ENCODE measurements at regions not wholly inside any gene's neighbourhood (a gene's known extent, or its start where the extent isn't known, plus 50 kb on each side); places are given as distances from the start of the nearest gene placed in this dataset.

DNA sequence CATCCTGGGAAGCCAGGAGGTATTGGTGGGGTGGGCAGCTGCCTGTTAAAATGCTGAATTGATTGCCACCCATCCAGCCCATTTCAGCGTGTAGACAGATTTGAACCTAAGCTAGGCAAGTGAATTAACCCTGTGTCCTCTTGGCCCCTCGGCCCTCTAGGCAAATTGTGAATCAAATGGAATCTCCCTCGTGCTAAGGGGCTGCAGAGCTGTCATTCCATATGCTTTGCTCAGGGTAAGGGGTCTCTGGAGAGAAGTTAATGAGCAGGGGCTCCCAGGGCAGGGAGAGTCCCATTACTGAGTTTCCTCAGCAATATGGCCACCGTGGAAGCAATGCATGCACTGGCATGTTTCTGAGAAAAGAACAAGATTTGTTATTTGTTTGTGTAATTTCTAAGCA, 117.7 kb upstream of the RCN1 start (continued):
- TF ChIP-seq BRF1 (IDR thresholded peaks at IDR 0.05; ENCODE audit: borderline replicate concordance, extremely low read depth, insufficient read length) (no peak), PCBP1 (IDR thresholded peaks at IDR 0.05; ENCODE audit: low read depth, low read length, poor library complexity, severe bottlenecking) (no peak), SREBF1 (IDR thresholded peaks at IDR 0.05; ENCODE audit: borderline replicate concordance, low read depth, low read length) (no peak)

DNA sequence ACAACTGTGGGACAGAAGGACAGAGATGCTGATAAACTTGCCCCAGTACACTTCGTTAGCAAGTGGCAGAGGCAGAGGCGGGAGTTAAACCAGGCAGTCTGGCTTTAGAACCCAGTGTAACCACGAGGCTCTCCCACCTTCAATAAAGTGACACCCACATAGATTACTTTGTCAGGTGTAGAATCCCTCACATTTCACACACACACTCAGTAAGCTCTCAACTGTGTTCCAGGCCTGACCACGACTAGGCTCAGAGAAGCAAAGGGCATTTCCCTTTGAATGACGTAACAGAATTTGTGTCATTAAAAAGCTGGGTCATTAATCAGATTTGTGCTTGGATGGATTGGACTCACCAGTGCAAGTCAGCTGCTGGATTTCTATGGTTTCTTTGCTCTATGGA, 118.3 kb upstream of the RCN1 start:
- no peak for ATAC-seq
- no peaks in the 10 kb centered on the region for H4K20me1 ChIP-seq (replicated peaks; ENCODE audit: control insufficient read depth, insufficient read depth, low read length)
- H3K9ac ChIP-seq (ENCODE audit: insufficient read depth in 1 of 2, low read depth in 2 of 2, low read length in 2 of 2), result no peak overlapping the region
- POLR2A ChIA-PET, result interaction anchor here (1.4 kb wide), 1 partner anchor 15 kb away, joined by 4 read pairs; no protein-coding TSS in a partner anchor
- H3K27ac ChIP-seq (ENCODE audit: extremely low read depth, low read depth, low read length), result no peak overlapping the region
- CTCF ChIA-PET (ENCODE audit: low intra/inter-chr PET ratio), result no interaction called here
- peaks cover 4 to 13% of the 10 kb centered on the region in 2 experiments; a peak in 3 of 5 replicates for H3K27me3 ChIP-seq (ENCODE audit: control insufficient read depth in 2 of 2, insufficient read depth in 2 of 2, low read length in 2 of 2)
- no peak for FAIRE-seq
- no peak for TF ChIP-seq MYC (IDR thresholded peaks at IDR 0.05; ENCODE audit: low read depth, low read length)
- TF ChIP-seq MYC (CRISPR knock-in tag; IDR thresholded peaks at IDR 0.05; ENCODE audit: borderline replicate concordance, low read depth), result no peak
- TF ChIP-seq, protein P1, sequence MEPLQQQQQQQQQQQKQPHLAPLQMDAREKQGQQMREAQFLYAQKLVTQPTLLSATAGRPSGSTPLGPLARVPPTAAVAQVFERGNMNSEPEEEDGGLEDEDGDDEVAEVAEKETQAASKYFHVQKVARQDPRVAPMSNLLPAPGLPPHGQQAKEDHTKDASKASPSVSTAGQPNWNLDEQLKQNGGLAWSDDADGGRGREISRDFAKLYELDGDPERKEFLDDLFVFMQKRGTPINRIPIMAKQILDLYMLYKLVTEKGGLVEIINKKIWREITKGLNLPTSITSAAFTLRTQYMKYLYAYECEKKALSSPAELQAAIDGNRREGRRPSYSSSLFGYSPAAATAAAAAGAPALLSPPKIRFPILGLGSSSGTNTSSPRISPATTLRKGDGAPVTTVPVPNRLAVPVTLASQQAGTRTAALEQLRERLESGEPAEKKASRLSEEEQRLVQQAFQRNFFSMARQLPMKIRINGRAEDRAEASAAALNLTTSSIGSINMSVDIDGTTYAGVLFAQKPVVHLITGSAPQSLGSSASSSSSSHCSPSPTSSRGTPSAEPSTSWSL (CRISPR knock-in tag; IDR thresholded peaks at IDR 0.05; ENCODE audit: borderline replicate concordance), result no peak
- TF ChIP-seq, protein P2, sequence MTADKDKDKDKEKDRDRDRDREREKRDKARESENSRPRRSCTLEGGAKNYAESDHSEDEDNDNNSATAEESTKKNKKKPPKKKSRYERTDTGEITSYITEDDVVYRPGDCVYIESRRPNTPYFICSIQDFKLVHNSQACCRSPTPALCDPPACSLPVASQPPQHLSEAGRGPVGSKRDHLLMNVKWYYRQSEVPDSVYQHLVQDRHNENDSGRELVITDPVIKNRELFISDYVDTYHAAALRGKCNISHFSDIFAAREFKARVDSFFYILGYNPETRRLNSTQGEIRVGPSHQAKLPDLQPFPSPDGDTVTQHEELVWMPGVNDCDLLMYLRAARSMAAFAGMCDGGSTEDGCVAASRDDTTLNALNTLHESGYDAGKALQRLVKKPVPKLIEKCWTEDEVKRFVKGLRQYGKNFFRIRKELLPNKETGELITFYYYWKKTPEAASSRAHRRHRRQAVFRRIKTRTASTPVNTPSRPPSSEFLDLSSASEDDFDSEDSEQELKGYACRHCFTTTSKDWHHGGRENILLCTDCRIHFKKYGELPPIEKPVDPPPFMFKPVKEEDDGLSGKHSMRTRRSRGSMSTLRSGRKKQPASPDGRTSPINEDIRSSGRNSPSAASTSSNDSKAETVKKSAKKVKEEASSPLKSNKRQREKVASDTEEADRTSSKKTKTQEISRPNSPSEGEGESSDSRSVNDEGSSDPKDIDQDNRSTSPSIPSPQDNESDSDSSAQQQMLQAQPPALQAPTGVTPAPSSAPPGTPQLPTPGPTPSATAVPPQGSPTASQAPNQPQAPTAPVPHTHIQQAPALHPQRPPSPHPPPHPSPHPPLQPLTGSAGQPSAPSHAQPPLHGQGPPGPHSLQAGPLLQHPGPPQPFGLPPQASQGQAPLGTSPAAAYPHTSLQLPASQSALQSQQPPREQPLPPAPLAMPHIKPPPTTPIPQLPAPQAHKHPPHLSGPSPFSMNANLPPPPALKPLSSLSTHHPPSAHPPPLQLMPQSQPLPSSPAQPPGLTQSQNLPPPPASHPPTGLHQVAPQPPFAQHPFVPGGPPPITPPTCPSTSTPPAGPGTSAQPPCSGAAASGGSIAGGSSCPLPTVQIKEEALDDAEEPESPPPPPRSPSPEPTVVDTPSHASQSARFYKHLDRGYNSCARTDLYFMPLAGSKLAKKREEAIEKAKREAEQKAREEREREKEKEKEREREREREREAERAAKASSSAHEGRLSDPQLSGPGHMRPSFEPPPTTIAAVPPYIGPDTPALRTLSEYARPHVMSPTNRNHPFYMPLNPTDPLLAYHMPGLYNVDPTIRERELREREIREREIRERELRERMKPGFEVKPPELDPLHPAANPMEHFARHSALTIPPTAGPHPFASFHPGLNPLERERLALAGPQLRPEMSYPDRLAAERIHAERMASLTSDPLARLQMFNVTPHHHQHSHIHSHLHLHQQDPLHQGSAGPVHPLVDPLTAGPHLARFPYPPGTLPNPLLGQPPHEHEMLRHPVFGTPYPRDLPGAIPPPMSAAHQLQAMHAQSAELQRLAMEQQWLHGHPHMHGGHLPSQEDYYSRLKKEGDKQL (CRISPR knock-in tag; IDR thresholded peaks at IDR 0.05; ENCODE audit: borderline replicate concordance), result no peak
- no peak for TF ChIP-seq TRIM28 (IDR thresholded peaks at IDR 0.05)
- TF ChIP-seq FOXJ2 (tag; IDR thresholded peaks at IDR 0.05), result no peak
- intact Hi-C loops (cut with micrococcal nuclease) (no loop called here), in situ Hi-C loops (cut with MboI) (no loop called here)
- no peaks in the 10 kb centered on the region for H3K4me1 ChIP-seq (replicated peaks in 1 of 2; ENCODE audit: control insufficient read depth in 2 of 2, insufficient read depth in 2 of 2, low read length in 2 of 2)
- no peak for DNase-seq (ENCODE audit: extremely low read depth in 1 of 4, low spot score in 3 of 4)
- no peak overlapping the region for H3K4me2 ChIP-seq (ENCODE audit: insufficient read depth, low read length)
- H2AFZ ChIP-seq (ENCODE audit: low read depth, low read length), result no peak overlapping the region
- no peaks in the 10 kb centered on the region for H3K79me2 ChIP-seq (ENCODE audit: control insufficient read depth, insufficient read depth, low read length)
- 2% methylated on average over 5 of the region's 5 CpGs for WGBS (ENCODE audit: insufficient coverage, low coverage, missing lambda C conversion rate)
- no TSS peak for BruUV-seq (replicated peaks)
- H3K9me1 ChIP-seq (ENCODE audit: control insufficient read depth, insufficient read depth, low read length), result no peaks in the 10 kb centered on the region
- no peaks in the 10 kb centered on the region for H3K36me3 ChIP-seq (ENCODE audit: control insufficient read depth, insufficient read depth, low read length)
- no peak overlapping the region for H3K4me3 ChIP-seq
- no peaks in the 10 kb centered on the region for H3K9me3 ChIP-seq (replicated peaks; ENCODE audit: control insufficient read depth, insufficient read depth, low read depth, low read length)
